Panc1 (cell line): ENCODE measurements at regions not wholly inside any gene's neighbourhood (a gene's known extent, or its start where the extent isn't known, plus 50 kb on each side); places are given as distances from the start of the nearest gene placed in this dataset.

Experiments
- CTCF ChIP-seq: fragments of 450-650 bp; IDR thresholded peaks from 2 replicates; pipeline ENCODE4 v1.5.1; 2017; ENCODE audit warnings: mild to moderate bottlenecking
- POLR2AphosphoS5 ChIP-seq: IDR thresholded peaks from 2 replicates; pipeline ENCODE4 v1.6.1; 2012; ENCODE audit warnings: mild to moderate bottlenecking, low read depth, low read length, moderate library complexity

- TF ChIP-seq CTCF, result no peak
- no peak for TF ChIP-seq POLR2AphosphoS5
Observed at GRCh38 chr1:18574754-18575153, 55.9 kb upstream of the PAX7 start.
